HepG2 (cell line): ENCODE measurements at regions not wholly inside any gene's neighbourhood (a gene's known extent, or its start where the extent isn't known, plus 50 kb on each side); places are given as distances from the start of the nearest gene placed in this dataset.
A peak's percentile ranks its signal among the peaks of the same experiment; 100 is the strongest.

Experiments
- CTCF ChIP-seq: sonication (generic); formaldehyde crosslinking; IDR thresholded peaks from 2 replicates; pipeline ENCODE4 v1.5.0; 2020; ENCODE audit warnings: mild to moderate bottlenecking, missing genetic modification reagents, moderate library complexity
- HHEX ChIP-seq: IDR thresholded peaks from 2 replicates; pipeline ENCODE4 v1.6.1; 2016; ENCODE audit warnings: control low read depth
- REL ChIP-seq: sonication (generic); formaldehyde crosslinking; conservative IDR thresholded peaks from 2 replicates; pipeline ENCODE4 v1.8.0; 2022; ENCODE audit warnings: mild to moderate bottlenecking, missing genetic modification reagents, moderate library complexity
- SKIL ChIP-seq: sonication (generic); formaldehyde crosslinking; IDR thresholded peaks from 2 replicates; pipeline ENCODE4 v1.8.0; 2022; ENCODE audit warnings: missing genetic modification reagents, mild to moderate bottlenecking, moderate library complexity, borderline replicate concordance
- STAG1 ChIP-seq: sonication (generic); formaldehyde crosslinking; IDR thresholded peaks from 2 replicates; pipeline ENCODE4 v1.4.0; 2020; ENCODE audit warnings: missing genetic modification reagents
- TGIF2 ChIP-seq: IDR thresholded peaks from 2 replicates; pipeline ENCODE4 v1.6.1; 2016; ENCODE audit warnings: control low read depth, missing compliant biosample characterization
- ZNF468 ChIP-seq: sonication (generic); formaldehyde crosslinking; IDR thresholded peaks from 2 replicates; pipeline ENCODE4 v1.8.0; 2022; ENCODE audit warnings: mild to moderate bottlenecking, moderate library complexity, missing genetic modification reagents
- ZNF558 ChIP-seq: sonication (generic); formaldehyde crosslinking; IDR thresholded peaks from 2 replicates; pipeline ENCODE4 v1.9.0; 2022; ENCODE audit warnings: mild to moderate bottlenecking, missing genetic modification reagents, borderline replicate concordance
- ZNF576 ChIP-seq: sonication (generic); formaldehyde crosslinking; IDR thresholded peaks from 2 replicates; pipeline ENCODE4 v1.4.0; 2020; ENCODE audit warnings: mild to moderate bottlenecking, missing genetic modification reagents
- ZNF619 ChIP-seq: sonication (generic); formaldehyde crosslinking; IDR thresholded peaks from 2 replicates; pipeline ENCODE4 v1.4.0; 2020; ENCODE audit warnings: mild to moderate bottlenecking, missing genetic modification reagents
- ZNF770 ChIP-seq: sonication (generic); formaldehyde crosslinking; IDR thresholded peaks from 2 replicates; pipeline ENCODE4 v1.5.0; 2020; ENCODE audit warnings: mild to moderate bottlenecking, missing genetic modification reagents

GRCh38 chr3:148075771-148076716, 621.7 kb upstream of the AGTR1 start (continued):
- no peak for TF ChIP-seq SKIL (CRISPR knock-in tag)
- no peak for TF ChIP-seq ZNF576
- TF ChIP-seq ZNF468 (CRISPR knock-in tag) = no peak
- TF ChIP-seq HHEX (CRISPR knock-in tag) = no peak
- no peak for TF ChIP-seq TGIF2 (CRISPR knock-in tag)
- TF ChIP-seq REL (CRISPR knock-in tag) = no peak
- peak; percentile 51; the same call in 1 of the 2 replicates for TF ChIP-seq CTCF (CRISPR knock-in tag)
- TF ChIP-seq ZNF770 = no peak
- TF ChIP-seq STAG1 = peak; percentile 69
- no peak for TF ChIP-seq ZNF558 (CRISPR knock-in tag)
- TF ChIP-seq ZNF619 (CRISPR knock-in tag) = no peak
